Loucy (cell line): ENCODE measurements at regions not wholly inside any gene's neighbourhood (a gene's known extent, or its start where the extent isn't known, plus 50 kb on each side); places are given as distances from the start of the nearest gene placed in this dataset.

Source experiments
- EZH2phosphoT487 ChIP-seq: fragments of 200-600 bp; IDR thresholded peaks from 2 replicates; pipeline ENCODE4 v1.6.1; 2018; ENCODE audit warnings: antibody characterized with exemption, mild to moderate bottlenecking, moderate library complexity, borderline replicate concordance
- TF ChIP-seq, protein P1 (sequence below): fragments of 200-600 bp; sonication (generic); conservative IDR thresholded peaks from 2 replicates; pipeline ENCODE4 v1.5.1; 2014; ENCODE audit warnings: mild to moderate bottlenecking, antibody characterized with exemption, low read length

DNA sequence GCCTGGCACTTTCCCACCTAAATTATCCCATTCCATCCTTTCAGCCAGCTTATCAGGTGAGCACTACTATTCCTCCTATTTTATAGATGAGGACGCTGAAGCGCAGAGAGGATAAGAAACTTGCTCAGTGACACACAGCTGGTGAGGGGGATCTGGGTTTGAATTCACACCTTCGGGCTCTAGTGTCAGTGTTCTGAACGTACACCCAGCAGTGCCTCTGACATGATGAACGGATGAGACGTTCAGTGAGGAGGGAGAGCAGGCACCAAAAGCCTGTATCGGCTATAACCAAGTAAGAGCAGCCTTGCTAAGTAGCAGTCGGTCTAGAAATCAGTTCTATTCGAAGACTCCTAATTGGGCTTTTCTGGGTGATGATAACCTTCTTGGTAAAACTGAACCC, 167.0 kb downstream of the ASB1 start:
- TF ChIP-seq, protein P1, sequence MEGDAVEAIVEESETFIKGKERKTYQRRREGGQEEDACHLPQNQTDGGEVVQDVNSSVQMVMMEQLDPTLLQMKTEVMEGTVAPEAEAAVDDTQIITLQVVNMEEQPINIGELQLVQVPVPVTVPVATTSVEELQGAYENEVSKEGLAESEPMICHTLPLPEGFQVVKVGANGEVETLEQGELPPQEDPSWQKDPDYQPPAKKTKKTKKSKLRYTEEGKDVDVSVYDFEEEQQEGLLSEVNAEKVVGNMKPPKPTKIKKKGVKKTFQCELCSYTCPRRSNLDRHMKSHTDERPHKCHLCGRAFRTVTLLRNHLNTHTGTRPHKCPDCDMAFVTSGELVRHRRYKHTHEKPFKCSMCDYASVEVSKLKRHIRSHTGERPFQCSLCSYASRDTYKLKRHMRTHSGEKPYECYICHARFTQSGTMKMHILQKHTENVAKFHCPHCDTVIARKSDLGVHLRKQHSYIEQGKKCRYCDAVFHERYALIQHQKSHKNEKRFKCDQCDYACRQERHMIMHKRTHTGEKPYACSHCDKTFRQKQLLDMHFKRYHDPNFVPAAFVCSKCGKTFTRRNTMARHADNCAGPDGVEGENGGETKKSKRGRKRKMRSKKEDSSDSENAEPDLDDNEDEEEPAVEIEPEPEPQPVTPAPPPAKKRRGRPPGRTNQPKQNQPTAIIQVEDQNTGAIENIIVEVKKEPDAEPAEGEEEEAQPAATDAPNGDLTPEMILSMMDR, result no peak
- no peak for TF ChIP-seq EZH2phosphoT487
